GM12872 (cell line): ENCODE measurements at regions not wholly inside any gene's neighbourhood (a gene's known extent, or its start where the extent isn't known, plus 50 kb on each side); places are given as distances from the start of the nearest gene placed in this dataset.

Experiments used
- TF ChIP-seq, protein P1 (sequence below): IDR thresholded peaks from 3 replicates; pipeline ENCODE4 v1.5.1; 2011; ENCODE audit warnings: low read depth, mild to moderate bottlenecking, low read length, moderate library complexity; ENCODE audit not compliant: insufficient read depth

DNA sequence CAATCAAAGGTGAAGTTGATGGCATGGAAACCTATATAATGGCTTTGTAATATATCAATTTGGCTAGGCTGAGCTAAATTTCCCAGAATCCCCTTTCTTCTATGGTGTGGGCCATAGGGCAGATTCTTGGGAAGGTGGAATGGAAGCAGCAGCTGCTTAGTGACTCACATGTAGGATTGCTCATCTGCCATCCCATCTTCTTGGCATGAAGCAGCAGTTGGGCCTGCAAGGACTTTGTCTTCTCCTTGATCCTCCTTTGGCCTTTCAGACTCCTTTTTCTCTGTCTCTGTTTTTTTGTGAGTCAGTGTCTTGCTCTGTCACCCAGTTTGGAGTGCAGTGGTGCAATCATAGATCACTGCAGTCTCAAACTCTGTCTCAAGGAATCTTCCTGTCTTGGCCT is 52.6 kb upstream of the CEP162 start:
- TF ChIP-seq, protein P1, sequence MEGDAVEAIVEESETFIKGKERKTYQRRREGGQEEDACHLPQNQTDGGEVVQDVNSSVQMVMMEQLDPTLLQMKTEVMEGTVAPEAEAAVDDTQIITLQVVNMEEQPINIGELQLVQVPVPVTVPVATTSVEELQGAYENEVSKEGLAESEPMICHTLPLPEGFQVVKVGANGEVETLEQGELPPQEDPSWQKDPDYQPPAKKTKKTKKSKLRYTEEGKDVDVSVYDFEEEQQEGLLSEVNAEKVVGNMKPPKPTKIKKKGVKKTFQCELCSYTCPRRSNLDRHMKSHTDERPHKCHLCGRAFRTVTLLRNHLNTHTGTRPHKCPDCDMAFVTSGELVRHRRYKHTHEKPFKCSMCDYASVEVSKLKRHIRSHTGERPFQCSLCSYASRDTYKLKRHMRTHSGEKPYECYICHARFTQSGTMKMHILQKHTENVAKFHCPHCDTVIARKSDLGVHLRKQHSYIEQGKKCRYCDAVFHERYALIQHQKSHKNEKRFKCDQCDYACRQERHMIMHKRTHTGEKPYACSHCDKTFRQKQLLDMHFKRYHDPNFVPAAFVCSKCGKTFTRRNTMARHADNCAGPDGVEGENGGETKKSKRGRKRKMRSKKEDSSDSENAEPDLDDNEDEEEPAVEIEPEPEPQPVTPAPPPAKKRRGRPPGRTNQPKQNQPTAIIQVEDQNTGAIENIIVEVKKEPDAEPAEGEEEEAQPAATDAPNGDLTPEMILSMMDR: no peak

DNA sequence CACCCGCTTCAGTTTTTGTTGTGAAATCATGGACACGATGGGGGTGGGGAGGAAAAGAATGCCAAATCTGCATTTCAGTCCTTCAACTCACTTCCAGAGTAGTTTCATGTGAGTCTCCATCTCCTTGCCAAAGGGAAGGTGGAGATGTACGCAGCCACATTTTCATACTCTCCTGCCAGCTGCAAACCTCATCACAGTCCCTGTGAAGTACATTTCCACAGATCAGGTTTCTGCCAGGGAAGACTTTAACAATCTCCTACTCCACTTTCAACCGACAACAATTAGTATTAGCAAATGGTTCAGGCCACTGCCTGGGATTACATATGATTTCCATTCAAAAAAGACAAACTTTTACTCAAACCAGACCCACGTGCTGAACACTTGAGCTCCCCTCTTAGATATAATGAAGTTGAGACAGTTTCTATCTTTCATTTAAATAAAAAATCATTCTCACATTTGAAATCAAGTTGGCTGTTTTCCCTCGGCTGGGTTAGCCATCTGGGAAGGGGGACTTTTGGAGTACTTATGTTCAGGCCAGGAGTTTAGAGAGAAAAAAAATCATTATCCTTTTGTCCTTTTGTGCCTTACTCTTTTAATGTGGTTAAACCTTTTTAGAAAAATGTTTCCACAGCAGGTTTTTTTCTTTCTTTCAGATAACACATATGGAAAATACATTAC is 51.0 kb upstream of the CEP162 start:
- TF ChIP-seq, protein P1: no peak
